CD4-positive, alpha-beta T cell (primary cell): ENCODE measurements at regions not wholly inside any gene's neighbourhood (a gene's known extent, or its start where the extent isn't known, plus 50 kb on each side); places are given as distances from the start of the nearest gene placed in this dataset.

Source experiments
- ATAC-seq: fragments of 200-7000 bp; cut with Tn5 transposase; one replicate; pipeline ENCODE4 v1.10.0; 2022; ENCODE audit warnings: mild to moderate bottlenecking; ENCODE audit not compliant: poor library complexity
- CTCF ChIA-PET: fragments of 350-600 bp; sonication (Branson Sonifier 250); formaldehyde crosslinking; loops from one replicate; lab custom pipeline; 2021; ENCODE audit warnings: antibody characterized with exemption, inconsistent platforms; lab: Charles Lee
- POLR2A ChIA-PET: fragments of 350-600 bp; sonication (Branson Sonifier 250); formaldehyde crosslinking; loops from one replicate; lab custom pipeline; 2021; ENCODE audit warnings: antibody characterized with exemption, inconsistent platforms; lab: Charles Lee
- DNase-seq, 14 experiments: peaks; one replicate each; pipeline ENCODE4 v3.0.0-alpha.2; 2013 to 2020; ENCODE audit warnings: mixed read lengths in 2 of 14
- H3K27ac ChIP-seq, 2 donors: one replicate each; pipeline versions ENCODE4 v1.5.1 to v1.7.0; 2013; ENCODE audit warnings: low read length in 2 of 2, low read depth in 1 of 2, mild to moderate bottlenecking in 1 of 2
- H3K27me3 ChIP-seq, 2 experiments: 1 replicate in 1 of 2; 2 replicates in 1 of 2; pipeline versions ENCODE4 v1.6.1 to v1.7.0; 2013; ENCODE audit warnings: low read length in 2 of 2, control low read depth in 1 of 2, mild to moderate bottlenecking in 1 of 2, moderate library complexity in 1 of 2; ENCODE audit not compliant: insufficient read depth in 2 of 2, control insufficient read depth in 1 of 2
- H3K36me3 ChIP-seq: one replicate; pipeline ENCODE4 v1.6.1; 2013; ENCODE audit warnings: low read length, control low read depth; ENCODE audit not compliant: insufficient read depth
- H3K4me1 ChIP-seq: one replicate; pipeline ENCODE4 v1.6.1; 2013; ENCODE audit warnings: low read length, control low read depth; ENCODE audit not compliant: insufficient read depth
- H3K4me3 ChIP-seq: one replicate; pipeline ENCODE4 v1.5.1; 2013; ENCODE audit warnings: mild to moderate bottlenecking, low read length, moderate library complexity
- H3K9me3 ChIP-seq, 2 experiments: 1 replicate in 1 of 2; 2 replicates in 1 of 2; pipeline versions ENCODE4 v1.6.1 to v1.7.0; 2013; ENCODE audit warnings: low read length in 2 of 2, mild to moderate bottlenecking in 2 of 2, control low read depth in 1 of 2, moderate library complexity in 1 of 2; ENCODE audit not compliant: control insufficient read depth in 1 of 2, insufficient read depth in 1 of 2
- H3K27ac Mint-ChIP-seq: one replicate; pipeline ENCODE4 v1.8.0; 2020; ENCODE audit warnings: mixed read lengths
- H3K27me3 Mint-ChIP-seq: one replicate; pipeline ENCODE4 v1.8.0; 2021; ENCODE audit warnings: mixed read lengths
- H3K36me3 Mint-ChIP-seq: one replicate; pipeline ENCODE4 v1.8.0; 2021; ENCODE audit warnings: low read depth, mixed read lengths
- H3K4me1 Mint-ChIP-seq: one replicate; pipeline ENCODE4 v1.8.0; 2021; ENCODE audit warnings: low read depth, mixed read lengths
- H3K4me3 Mint-ChIP-seq: one replicate; pipeline ENCODE4 v1.8.0; 2020; ENCODE audit warnings: mild to moderate bottlenecking, mixed read lengths
- H3K9me3 Mint-ChIP-seq: one replicate; pipeline ENCODE4 v1.8.0; 2020; ENCODE audit warnings: mixed read lengths
- intact Hi-C, 2 experiments: fragments of 100-400 bp; cut with DNase I in 1 of 2; cut with micrococcal nuclease in 1 of 2; formaldehyde crosslinking; loops; one replicate each; pipeline versions ENCODE4 v1.15.1 to v1.9.0; 2023 to 2025; cut with DNase I, micrococcal nuclease
- TF ChIP-seq, protein P1 (sequence below): fragments of 200-600 bp; IDR thresholded peaks from one replicate; pipeline ENCODE4 v1.8.0; 2022; ENCODE audit warnings: antibody characterized with exemption, mild to moderate bottlenecking

DNA sequence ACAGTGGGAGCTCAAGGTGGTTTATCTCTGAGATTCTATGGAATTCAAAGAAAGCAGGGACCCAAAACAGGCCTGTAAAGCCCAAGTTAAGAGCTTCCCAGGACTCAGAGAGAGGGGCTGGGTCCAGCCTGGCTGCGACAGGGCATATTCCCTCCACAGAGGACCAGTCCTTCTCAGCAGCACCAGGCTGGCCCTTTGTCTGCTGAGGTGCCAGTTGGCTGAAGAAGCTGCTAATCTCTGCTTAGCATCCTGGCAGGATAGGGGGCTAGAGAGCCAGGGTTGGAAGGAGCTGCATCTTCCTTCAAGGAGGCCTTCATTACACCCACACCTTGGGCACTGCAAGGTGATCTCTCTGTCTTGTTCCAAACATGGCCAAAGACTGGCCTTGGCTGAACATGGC, 68.3 kb upstream of the TUNAR start:
- no peaks in the 10 kb centered on the region for H3K36me3 ChIP-seq
- H3K9me3 Mint-ChIP-seq = peaks cover 7% of the 10 kb centered on the region
- DNase-seq (no peak), ATAC-seq (no peak)
- H3K9me3 ChIP-seq = peaks cover 4 to 14% of the 10 kb centered on the region in 2 experiments
- H3K27ac ChIP-seq = no peak overlapping the region
- H3K4me1 Mint-ChIP-seq = no peaks in the 10 kb centered on the region
- H3K36me3 Mint-ChIP-seq = no peaks in the 10 kb centered on the region
- H3K4me3 ChIP-seq = no peak overlapping the region
- H3K27ac Mint-ChIP-seq = no peak overlapping the region
- H3K27me3 ChIP-seq = peaks cover 5 to 12% of the 10 kb centered on the region in 2 experiments
- no peaks in the 10 kb centered on the region for H3K4me1 ChIP-seq
- CTCF ChIA-PET = no interaction called here
- peaks cover 63% of the 10 kb centered on the region for H3K27me3 Mint-ChIP-seq
- H3K4me3 Mint-ChIP-seq = no peak overlapping the region
- TF ChIP-seq, protein P1, sequence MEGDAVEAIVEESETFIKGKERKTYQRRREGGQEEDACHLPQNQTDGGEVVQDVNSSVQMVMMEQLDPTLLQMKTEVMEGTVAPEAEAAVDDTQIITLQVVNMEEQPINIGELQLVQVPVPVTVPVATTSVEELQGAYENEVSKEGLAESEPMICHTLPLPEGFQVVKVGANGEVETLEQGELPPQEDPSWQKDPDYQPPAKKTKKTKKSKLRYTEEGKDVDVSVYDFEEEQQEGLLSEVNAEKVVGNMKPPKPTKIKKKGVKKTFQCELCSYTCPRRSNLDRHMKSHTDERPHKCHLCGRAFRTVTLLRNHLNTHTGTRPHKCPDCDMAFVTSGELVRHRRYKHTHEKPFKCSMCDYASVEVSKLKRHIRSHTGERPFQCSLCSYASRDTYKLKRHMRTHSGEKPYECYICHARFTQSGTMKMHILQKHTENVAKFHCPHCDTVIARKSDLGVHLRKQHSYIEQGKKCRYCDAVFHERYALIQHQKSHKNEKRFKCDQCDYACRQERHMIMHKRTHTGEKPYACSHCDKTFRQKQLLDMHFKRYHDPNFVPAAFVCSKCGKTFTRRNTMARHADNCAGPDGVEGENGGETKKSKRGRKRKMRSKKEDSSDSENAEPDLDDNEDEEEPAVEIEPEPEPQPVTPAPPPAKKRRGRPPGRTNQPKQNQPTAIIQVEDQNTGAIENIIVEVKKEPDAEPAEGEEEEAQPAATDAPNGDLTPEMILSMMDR = no peak
- intact Hi-C loops = no loop called here
- POLR2A ChIA-PET = no interaction called here

DNA sequence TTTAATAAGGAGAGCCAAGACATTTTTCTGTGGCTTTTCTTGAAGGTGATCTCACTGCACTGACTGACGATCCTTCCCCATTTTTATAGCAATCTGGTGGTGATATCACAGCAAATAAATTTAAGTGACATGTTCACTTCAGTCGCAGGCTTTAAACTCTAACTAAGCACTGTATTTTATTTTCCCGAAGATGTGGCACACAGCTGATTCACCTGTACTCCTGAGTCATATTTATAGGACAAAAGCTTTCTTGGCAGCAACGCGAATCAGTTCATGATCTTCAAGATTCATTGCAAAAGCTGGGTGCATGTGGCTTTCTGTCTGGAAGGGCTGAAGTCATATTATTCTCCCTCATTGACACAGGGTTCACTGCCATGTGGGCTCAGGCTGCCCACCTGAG, 79.8 kb upstream of the TUNAR start:
- Histone ChIP-seq H3K9me3 (no peaks in the 10 kb centered on the region), H3K4me3 (no peak overlapping the region), H3K27ac (no peak overlapping the region), H3K4me1 (no peaks in the 10 kb centered on the region), H3K36me3 (no peaks in the 10 kb centered on the region), H3K27me3 (peaks cover 0 to 4% of the 10 kb centered on the region in 2 experiments)
- Mint-ChIP-seq H3K4me3 (no peak overlapping the region), H3K27me3 (peaks cover 48% of the 10 kb centered on the region), H3K36me3 (no peaks in the 10 kb centered on the region), H3K4me1 (no peaks in the 10 kb centered on the region), H3K27ac (no peak overlapping the region), H3K9me3 (peaks cover 5% of the 10 kb centered on the region)
- intact Hi-C loops = no loop called here
- DNase-seq (no peak), ATAC-seq (no peak)
- ChIA-PET CTCF (no interaction called here), POLR2A (no interaction called here)
- TF ChIP-seq, protein P1 = no peak

DNA sequence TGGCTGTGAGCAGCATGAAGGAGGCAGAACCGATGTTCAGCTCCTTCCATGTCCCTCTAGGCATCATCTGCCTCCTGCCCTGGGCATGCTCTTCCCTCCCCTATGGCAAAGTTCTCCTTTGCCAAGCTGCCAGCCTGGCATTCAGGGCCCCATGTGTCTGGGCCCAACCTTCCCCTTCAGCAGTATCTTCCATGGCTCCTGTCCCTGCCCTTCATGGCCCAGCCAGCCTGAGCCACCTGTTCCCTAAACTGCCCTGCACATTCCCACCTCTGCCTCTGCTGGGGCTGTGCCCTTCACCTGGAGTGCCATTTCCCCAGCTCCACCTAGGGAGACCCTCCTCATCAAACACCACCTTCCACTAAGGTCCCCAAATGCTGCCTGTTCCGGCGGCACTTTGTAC, 74.0 kb upstream of the TCL1A start:
- ChIA-PET CTCF (no interaction called here), POLR2A (no interaction called here)
- no peaks in the 10 kb centered on the region for H3K4me1 ChIP-seq
- H3K36me3 Mint-ChIP-seq = no peaks in the 10 kb centered on the region
- no peak overlapping the region for H3K27ac Mint-ChIP-seq
- peaks cover 56% of the 10 kb centered on the region for H3K27me3 Mint-ChIP-seq
- DNase-seq = no peak
- H3K27me3 ChIP-seq = no peaks in the 10 kb centered on the region
- H3K4me3 ChIP-seq = no peak overlapping the region
- no peak overlapping the region for H3K4me3 Mint-ChIP-seq
- intact Hi-C loops = no loop called here
- H3K27ac ChIP-seq = no peak overlapping the region
- H3K9me3 ChIP-seq = peaks cover 0 to 5% of the 10 kb centered on the region in 2 experiments
- no peaks in the 10 kb centered on the region for H3K9me3 Mint-ChIP-seq
- H3K4me1 Mint-ChIP-seq = no peaks in the 10 kb centered on the region
- TF ChIP-seq, protein P1 = no peak
- no peak for ATAC-seq
- no peaks in the 10 kb centered on the region for H3K36me3 ChIP-seq
